Breast epithelium (tissue), 4 donors: ENCODE measurements at regions not wholly inside any gene's neighbourhood (a gene's known extent, or its start where the extent isn't known, plus 50 kb on each side); places are given as distances from the start of the nearest gene placed in this dataset.

Experiments
- DNase-seq, 2 donors: peaks; one replicate each; pipeline ENCODE4 v3.0.0-alpha.2; 2019; ENCODE audit warnings: low spot score in 2 of 2
- H3K27ac ChIP-seq, 2 donors: fragments of 200-600 bp; sonication (generic) in 1 of 2; one replicate each; pipeline ENCODE4 v1.5.1; 2016 to 2019; ENCODE audit warnings: mild to moderate bottlenecking in 1 of 2
- H3K27me3 ChIP-seq, 2 donors: fragments of 200-600 bp; sonication (generic) in 1 of 2; one replicate each; pipeline versions ENCODE4 v1.5.1 to v1.6.0; 2017 to 2019; ENCODE audit warnings: control low read depth in 1 of 2, mild to moderate bottlenecking in 1 of 2
- H3K36me3 ChIP-seq: fragments of 200-600 bp; one replicate; pipeline ENCODE4 v1.5.1; 2019
- H3K4me1 ChIP-seq, 2 donors: fragments of 200-600 bp; sonication (generic); one replicate each; pipeline ENCODE4 v1.5.1; 2016 to 2019; ENCODE audit warnings: control low read depth in 1 of 2
- H3K4me3 ChIP-seq, 3 donors: fragments of 200-600 bp; sonication (generic); 1 replicate in 2 of 3; 2 replicates in 1 of 3; pipeline ENCODE4 v1.5.1; 2016 to 2019; ENCODE audit warnings: mild to moderate bottlenecking in 3 of 3, moderate library complexity in 2 of 3
- H3K9me3 ChIP-seq, 2 donors: fragments of 200-600 bp; sonication (generic) in 1 of 2; one replicate each; pipeline ENCODE4 v1.5.1; 2016 to 2019; ENCODE audit warnings: control low read depth in 1 of 2
- CTCF ChIP-seq, 3 donors: fragments of 450-650 bp; IDR thresholded peaks; one replicate each; pipeline ENCODE4 v1.5.1; 2016 to 2017; ENCODE audit warnings: antibody characterized with exemption in 3 of 3, mild to moderate bottlenecking in 3 of 3, moderate library complexity in 3 of 3
- POLR2A ChIP-seq: fragments of 450-650 bp; IDR thresholded peaks from one replicate; pipeline ENCODE4 v1.6.1; 2016; ENCODE audit warnings: antibody characterized with exemption, mild to moderate bottlenecking, moderate library complexity
- POLR2AphosphoS5 ChIP-seq, 3 donors: sonication (generic); formaldehyde crosslinking; IDR thresholded peaks; one replicate each; pipeline ENCODE4 v1.6.1; 2017; ENCODE audit warnings: antibody characterized with exemption in 3 of 3
- intact Hi-C: fragments of 100-400 bp; cut with DNase I; formaldehyde crosslinking; loops from one replicate; pipeline ENCODE4 v1.15.1; 2023; ENCODE audit warnings: low total_unique reads

GRCh38 chr13:33479105-33479504 lies 193.6 kb upstream of the STARD13 start:
- intact Hi-C loops: no loop called here
- Histone ChIP-seq H3K4me1 (no peaks in the 10 kb centered on the region), H3K9me3 (peaks cover 8 to 11% of the 10 kb centered on the region in 2 donors), H3K27ac (no peak overlapping the region), H3K36me3 (no peaks in the 10 kb centered on the region), H3K4me3 (no peak overlapping the region), H3K27me3 (no peaks in the 10 kb centered on the region)
- TF ChIP-seq CTCF (IDR thresholded peaks at IDR 0.05): no peak
- TF ChIP-seq POLR2A: no peak
- TF ChIP-seq POLR2AphosphoS5 (IDR thresholded peaks at IDR 0.05): no peak
- no peak for DNase-seq

- intact Hi-C loops: no loop called here
- Histone ChIP-seq H3K27me3 (no peaks in the 10 kb centered on the region), H3K9me3 (peaks cover 8 to 15% of the 10 kb centered on the region in 2 donors), H3K27ac (no peak overlapping the region), H3K36me3 (no peaks in the 10 kb centered on the region), H3K4me3 (no peak overlapping the region), H3K4me1 (no peaks in the 10 kb centered on the region)
- TF ChIP-seq CTCF (IDR thresholded peaks at IDR 0.05): no peak
- TF ChIP-seq POLR2AphosphoS5 (IDR thresholded peaks at IDR 0.05): no peak
- TF ChIP-seq POLR2A: no peak
- no peak for DNase-seq
Measured at GRCh38 chr13:33480561-33480960, 195.0 kb upstream of the STARD13 start.

GRCh38 chr13:33483471-33483870 lies 197.9 kb upstream of the STARD13 start:
- no peaks in the 10 kb centered on the region for H3K27me3 ChIP-seq
- no peak overlapping the region for H3K4me3 ChIP-seq
- no peaks in the 10 kb centered on the region for H3K36me3 ChIP-seq
- TF ChIP-seq POLR2A (no peak), CTCF (IDR thresholded peaks at IDR 0.05) (no peak), POLR2AphosphoS5 (IDR thresholded peaks at IDR 0.05) (no peak)
- no peaks in the 10 kb centered on the region for H3K4me1 ChIP-seq
- DNase-seq: no peak
- intact Hi-C loops: no loop called here
- peaks cover 0 to 4% of the 10 kb centered on the region in 2 donors for H3K9me3 ChIP-seq
- no peak overlapping the region for H3K27ac ChIP-seq

- no peak overlapping the region for H3K4me3 ChIP-seq
- H3K9me3 ChIP-seq: peaks cover 0 to 4% of the 10 kb centered on the region in 2 donors
- H3K4me1 ChIP-seq: no peaks in the 10 kb centered on the region
- intact Hi-C loops: no loop called here
- H3K27me3 ChIP-seq: no peaks in the 10 kb centered on the region
- no peak for DNase-seq
- no peak overlapping the region for H3K27ac ChIP-seq
- H3K36me3 ChIP-seq: no peaks in the 10 kb centered on the region
- TF ChIP-seq POLR2A (no peak), POLR2AphosphoS5 (IDR thresholded peaks at IDR 0.05) (no peak), CTCF (IDR thresholded peaks at IDR 0.05) (no peak)
Measured at GRCh38 chr13:33485247-33485646, 199.7 kb upstream of the STARD13 start.

- intact Hi-C loops: no loop called here
- H3K36me3 ChIP-seq: no peaks in the 10 kb centered on the region
- DNase-seq: no peak
- H3K4me3 ChIP-seq: peak overlapping the region in 2 of 3 donors; percentile 9 to 24
- TF ChIP-seq CTCF (IDR thresholded peaks at IDR 0.05): peak in 2 of 3 donors; percentile 18 to 23
- TF ChIP-seq POLR2AphosphoS5 (IDR thresholded peaks at IDR 0.05): no peak
- H3K4me1 ChIP-seq: no peaks in the 10 kb centered on the region
- peaks cover 0 to 4% of the 10 kb centered on the region in 2 donors for H3K9me3 ChIP-seq
- H3K27ac ChIP-seq: no peak overlapping the region
- no peaks in the 10 kb centered on the region for H3K27me3 ChIP-seq
Measured at GRCh38 chr13:33487575-33488243, 202.2 kb upstream of the STARD13 start.
